ENCODE measurements at regions not wholly inside any gene's neighbourhood (a gene's known extent, or its start where the extent isn't known, plus 50 kb on each side); places are given as distances from the start of the nearest gene placed in this dataset.
"Not testable (repeated sequence)": the region's sequence is repeated elsewhere in the genome, so short reads cannot be mapped to it uniquely, and the experiment has no call there.

DNA sequence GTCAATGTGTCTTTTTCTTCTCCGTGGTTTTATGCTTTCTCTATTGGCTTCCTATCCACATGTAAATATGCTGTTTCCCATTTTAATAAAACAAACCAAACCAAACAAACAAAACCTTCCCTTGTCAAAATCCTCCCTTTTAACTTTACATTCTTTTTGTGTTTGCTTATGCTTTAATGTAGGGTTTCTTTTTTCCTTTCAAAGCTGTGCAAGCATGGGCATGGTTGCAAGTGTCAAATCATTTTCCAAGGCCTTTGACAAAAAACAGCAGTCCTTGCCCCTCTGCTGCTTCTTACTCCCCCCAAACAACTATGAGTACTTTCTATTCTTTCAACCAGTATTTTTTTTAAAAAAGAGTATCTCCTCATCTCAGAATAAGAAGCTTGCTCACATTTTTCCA, 66.0 kb upstream of the ACYP2 start:
- BruUV-seq (replicated peaks): no TSS peak
- no peaks in the 10 kb centered on the region for H3K27me3 Mint-ChIP-seq (ENCODE audit: insufficient read depth, unreplicated experiment)
- ChIA-PET CTCF (interaction anchor here (0.6 to 1.7 kb wide), 2 partner anchors 79 to 544 kb away, joined by 4 to 5 read pairs; partner anchors contain the start of gene PSME4), POLR2A (interaction anchor here (0.6 to 1.1 kb wide), 4 partner anchors 8 to 75 kb away, joined by 3 to 4 read pairs (median 3); no protein-coding TSS in a partner anchor)
- TF ChIP-seq, protein P1, sequence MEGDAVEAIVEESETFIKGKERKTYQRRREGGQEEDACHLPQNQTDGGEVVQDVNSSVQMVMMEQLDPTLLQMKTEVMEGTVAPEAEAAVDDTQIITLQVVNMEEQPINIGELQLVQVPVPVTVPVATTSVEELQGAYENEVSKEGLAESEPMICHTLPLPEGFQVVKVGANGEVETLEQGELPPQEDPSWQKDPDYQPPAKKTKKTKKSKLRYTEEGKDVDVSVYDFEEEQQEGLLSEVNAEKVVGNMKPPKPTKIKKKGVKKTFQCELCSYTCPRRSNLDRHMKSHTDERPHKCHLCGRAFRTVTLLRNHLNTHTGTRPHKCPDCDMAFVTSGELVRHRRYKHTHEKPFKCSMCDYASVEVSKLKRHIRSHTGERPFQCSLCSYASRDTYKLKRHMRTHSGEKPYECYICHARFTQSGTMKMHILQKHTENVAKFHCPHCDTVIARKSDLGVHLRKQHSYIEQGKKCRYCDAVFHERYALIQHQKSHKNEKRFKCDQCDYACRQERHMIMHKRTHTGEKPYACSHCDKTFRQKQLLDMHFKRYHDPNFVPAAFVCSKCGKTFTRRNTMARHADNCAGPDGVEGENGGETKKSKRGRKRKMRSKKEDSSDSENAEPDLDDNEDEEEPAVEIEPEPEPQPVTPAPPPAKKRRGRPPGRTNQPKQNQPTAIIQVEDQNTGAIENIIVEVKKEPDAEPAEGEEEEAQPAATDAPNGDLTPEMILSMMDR (IDR thresholded peaks at IDR 0.05; ENCODE audit: unreplicated experiment): no peak
- H3K4me3 Mint-ChIP-seq (ENCODE audit: unreplicated experiment): no peak overlapping the region
- peaks cover 14% of the 10 kb centered on the region for H3K4me1 Mint-ChIP-seq (ENCODE audit: insufficient read depth, unreplicated experiment)
- no peak for DNase-seq (ENCODE audit: unreplicated experiment)
- no peak overlapping the region for H3K27ac Mint-ChIP-seq (ENCODE audit: low read depth, unreplicated experiment)
- peaks cover 4% of the 10 kb centered on the region for H3K36me3 Mint-ChIP-seq (ENCODE audit: insufficient read depth, unreplicated experiment)
- intact Hi-C loops (cut with micrococcal nuclease): no loop called here
- no peaks in the 10 kb centered on the region for H3K9me3 Mint-ChIP-seq (ENCODE audit: unreplicated experiment)

DNA sequence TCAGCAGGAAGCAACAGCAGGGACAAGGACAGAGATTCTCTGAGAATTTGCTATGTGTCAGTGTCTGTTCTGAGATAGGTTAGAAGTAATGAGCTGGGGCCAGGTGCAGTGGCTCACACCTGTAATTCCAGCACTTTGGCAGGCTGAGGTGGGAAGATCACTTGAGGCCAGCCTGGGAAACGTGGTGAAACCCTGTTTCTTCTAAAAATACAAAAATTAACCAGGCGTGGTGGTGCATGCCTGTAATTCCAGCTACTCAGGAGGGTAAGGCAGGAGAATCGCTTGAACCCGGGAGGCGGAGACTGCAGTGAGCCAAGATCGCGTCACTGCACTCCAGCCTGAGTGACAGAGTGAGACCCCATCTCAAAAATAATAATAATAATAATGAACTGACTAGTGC, 66.5 kb upstream of the ACYP2 start:
- peaks cover 18% of the 10 kb centered on the region for H3K4me1 Mint-ChIP-seq (ENCODE audit: insufficient read depth, unreplicated experiment)
- H3K27ac Mint-ChIP-seq (ENCODE audit: low read depth, unreplicated experiment); H3K9me3 Mint-ChIP-seq (ENCODE audit: unreplicated experiment); DNase-seq (ENCODE audit: unreplicated experiment); H3K4me3 Mint-ChIP-seq (ENCODE audit: unreplicated experiment); H3K27me3 Mint-ChIP-seq (ENCODE audit: insufficient read depth, unreplicated experiment); BruUV-seq (replicated peaks); intact Hi-C loops (cut with micrococcal nuclease); H3K36me3 Mint-ChIP-seq (ENCODE audit: insufficient read depth, unreplicated experiment): not testable (repeated sequence)
- POLR2A ChIA-PET: interaction anchor here (0.6 to 1.1 kb wide), 3 partner anchors 8 to 53 kb away, joined by 3 to 4 read pairs (median 3); no protein-coding TSS in a partner anchor
- CTCF ChIA-PET: interaction anchor here (0.6 to 1.7 kb wide), 2 partner anchors 21 to 78 kb away, joined by 3 to 4 read pairs; partner anchors contain the start of gene PSME4

DNA sequence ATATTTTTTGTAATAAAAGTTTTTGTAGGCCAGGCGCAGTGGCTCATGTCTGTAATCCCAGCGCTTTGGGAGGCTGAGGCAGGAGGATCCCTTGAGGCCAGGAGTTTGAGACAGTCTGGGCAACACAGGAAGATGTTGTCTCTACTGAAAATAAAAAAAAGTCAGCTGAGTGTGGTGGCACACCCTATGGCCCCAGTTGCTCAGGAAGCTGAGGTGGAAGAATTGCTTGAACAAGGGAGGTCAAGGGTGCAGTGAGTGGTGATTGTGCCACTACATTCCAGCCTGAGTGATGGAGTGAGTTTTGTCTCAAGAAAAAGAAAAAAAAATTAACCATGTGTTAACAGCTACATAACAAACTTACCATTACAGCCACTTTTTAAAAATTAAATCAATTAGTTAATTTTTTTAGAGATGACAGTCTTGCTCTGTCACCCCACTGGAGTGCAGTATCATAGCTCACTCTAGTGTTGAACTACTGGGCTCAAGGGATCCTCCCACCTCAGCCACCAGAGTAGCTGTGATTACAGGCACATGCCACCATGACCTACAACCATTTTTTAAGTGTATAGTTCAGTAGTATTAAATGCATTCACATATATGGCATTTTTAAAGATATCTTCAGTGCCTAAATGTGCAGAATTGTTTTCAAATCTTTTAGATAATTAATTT, 67.2 kb upstream of the ACYP2 start:
- H3K27ac Mint-ChIP-seq (ENCODE audit: low read depth, unreplicated experiment): peak overlapping the region; percentile 79
- intact Hi-C loops (cut with micrococcal nuclease): no loop called here
- H3K27me3 Mint-ChIP-seq (ENCODE audit: insufficient read depth, unreplicated experiment): no peaks in the 10 kb centered on the region
- no peaks in the 10 kb centered on the region for H3K9me3 Mint-ChIP-seq (ENCODE audit: unreplicated experiment)
- H3K4me3 Mint-ChIP-seq (ENCODE audit: unreplicated experiment): no peak overlapping the region
- no TSS peak for BruUV-seq (replicated peaks)
- ChIA-PET POLR2A (interaction anchor here (0.6 to 1.1 kb wide), 4 partner anchors 10 to 476 kb away, joined by 3 read pairs; no protein-coding TSS in a partner anchor), CTCF (interaction anchor here (0.6 to 1.7 kb wide), 3 partner anchors 21 to 78 kb away, joined by 3 to 4 read pairs (median 3); partner anchors contain the start of gene PSME4)
- peaks cover 14% of the 10 kb centered on the region for H3K4me1 Mint-ChIP-seq (ENCODE audit: insufficient read depth, unreplicated experiment)
- TF ChIP-seq, protein P1 (IDR thresholded peaks at IDR 0.05; ENCODE audit: unreplicated experiment): no peak
- peaks cover 4% of the 10 kb centered on the region for H3K36me3 Mint-ChIP-seq (ENCODE audit: insufficient read depth, unreplicated experiment)
- DNase-seq (ENCODE audit: unreplicated experiment): no peak

DNA sequence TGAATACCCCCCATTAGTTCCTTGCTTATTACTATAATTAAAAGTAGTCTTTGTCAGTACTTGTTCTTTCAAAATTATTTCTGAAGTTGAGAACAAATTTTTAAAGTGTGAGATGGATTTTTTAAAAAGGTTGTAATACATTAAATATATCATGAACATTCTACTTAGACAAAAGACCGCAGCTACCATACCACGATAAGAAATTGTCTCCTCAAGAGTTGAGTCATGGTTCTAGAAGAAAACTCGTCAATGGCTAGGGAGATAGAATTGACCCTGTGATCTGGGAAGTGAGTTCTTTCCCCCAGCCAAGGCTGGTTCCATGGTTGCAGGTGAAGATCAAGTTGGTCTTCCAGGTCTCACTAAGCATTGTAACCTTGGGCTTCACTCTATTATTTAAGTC, 67.8 kb upstream of the ACYP2 start:
- no peak overlapping the region for H3K4me3 Mint-ChIP-seq (ENCODE audit: unreplicated experiment)
- no peaks in the 10 kb centered on the region for H3K9me3 Mint-ChIP-seq (ENCODE audit: unreplicated experiment)
- no peak for DNase-seq (ENCODE audit: unreplicated experiment)
- peaks cover 14% of the 10 kb centered on the region for H3K4me1 Mint-ChIP-seq (ENCODE audit: insufficient read depth, unreplicated experiment)
- H3K27me3 Mint-ChIP-seq (ENCODE audit: insufficient read depth, unreplicated experiment): no peaks in the 10 kb centered on the region
- TF ChIP-seq, protein P1 (IDR thresholded peaks at IDR 0.05; ENCODE audit: unreplicated experiment): no peak
- ChIA-PET CTCF (interaction anchor here (0.7 to 1.7 kb wide), 2 partner anchors 68 to 77 kb away, joined by 3 to 4 read pairs; partner anchors contain the start of gene PSME4), POLR2A (interaction anchor here (0.6 kb wide), 1 partner anchor 477 kb away, joined by 3 read pairs; no protein-coding TSS in a partner anchor)
- peak overlapping the region; percentile 79 for H3K27ac Mint-ChIP-seq (ENCODE audit: low read depth, unreplicated experiment)
- intact Hi-C loops (cut with micrococcal nuclease): no loop called here
- no TSS peak for BruUV-seq (replicated peaks)
- H3K36me3 Mint-ChIP-seq (ENCODE audit: insufficient read depth, unreplicated experiment): peaks cover 4% of the 10 kb centered on the region

Measured in MCF 10A (cell line).